ENCODE measurements at regions not wholly inside any gene's neighbourhood (a gene's known extent, or its start where the extent isn't known, plus 50 kb on each side); places are given as distances from the start of the nearest gene placed in this dataset.
A peak's percentile ranks its signal among the peaks of the same experiment; 100 is the strongest.

- DNase-seq (ENCODE audit: low spot score in 2 of 2), result no peak
- H3K4me1 Mint-ChIP-seq, result peaks cover 16% of the 10 kb centered on the region
- no peak overlapping the region for H3K4me3 Mint-ChIP-seq
- H3K27me3 Mint-ChIP-seq, result no peaks in the 10 kb centered on the region
- no peaks in the 10 kb centered on the region for H3K9me3 Mint-ChIP-seq
- no peak overlapping the region for H3K27ac Mint-ChIP-seq
- H3K36me3 Mint-ChIP-seq, result no peaks in the 10 kb centered on the region
- ATAC-seq (ENCODE audit: low read depth), result no peak
These were observed 80.6 kb upstream of the KLF6 start for GRCh38 chr10:3865565-3865964.

- ATAC-seq (ENCODE audit: low read depth), result no peak
- Mint-ChIP-seq H3K27me3 (no peaks in the 10 kb centered on the region), H3K9me3 (no peaks in the 10 kb centered on the region), H3K4me3 (no peak overlapping the region), H3K4me1 (peaks cover 8% of the 10 kb centered on the region), H3K36me3 (no peaks in the 10 kb centered on the region), H3K27ac (no peak overlapping the region)
- no peak for DNase-seq (ENCODE audit: low spot score in 2 of 2)
These were observed 76.8 kb upstream of the KLF6 start for GRCh38 chr10:3861795-3862194.

- Mint-ChIP-seq H3K27ac (no peak overlapping the region), H3K4me3 (no peak overlapping the region), H3K27me3 (no peaks in the 10 kb centered on the region), H3K4me1 (peaks cover 4% of the 10 kb centered on the region), H3K9me3 (no peaks in the 10 kb centered on the region), H3K36me3 (no peaks in the 10 kb centered on the region)
- no peak for DNase-seq (ENCODE audit: low spot score in 2 of 2)
- no peak for ATAC-seq (ENCODE audit: low read depth)
These were observed 73.2 kb upstream of the KLF6 start for GRCh38 chr10:3858051-3858845.

GRCh38 chr10:3857318-3857717 lies 72.3 kb upstream of the KLF6 start:
- H3K27me3 Mint-ChIP-seq, result no peaks in the 10 kb centered on the region
- H3K9me3 Mint-ChIP-seq, result no peaks in the 10 kb centered on the region
- DNase-seq (ENCODE audit: low spot score in 2 of 2) (no peak), ATAC-seq (ENCODE audit: low read depth) (no peak)
- no peak overlapping the region for H3K4me3 Mint-ChIP-seq
- H3K27ac Mint-ChIP-seq, result no peak overlapping the region
- H3K36me3 Mint-ChIP-seq, result no peaks in the 10 kb centered on the region
- peaks cover 6% of the 10 kb centered on the region for H3K4me1 Mint-ChIP-seq

GRCh38 chr10:3856593-3856992 lies 71.6 kb upstream of the KLF6 start:
- no peaks in the 10 kb centered on the region for H3K27me3 Mint-ChIP-seq
- no peaks in the 10 kb centered on the region for H3K36me3 Mint-ChIP-seq
- ATAC-seq (ENCODE audit: low read depth) (no peak), DNase-seq (ENCODE audit: low spot score in 2 of 2) (no peak)
- peak overlapping the region; percentile 26 for H3K27ac Mint-ChIP-seq
- no peak overlapping the region for H3K4me3 Mint-ChIP-seq
- no peaks in the 10 kb centered on the region for H3K9me3 Mint-ChIP-seq
- peaks cover 11% of the 10 kb centered on the region for H3K4me1 Mint-ChIP-seq

- H3K9me3 Mint-ChIP-seq, result no peaks in the 10 kb centered on the region
- DNase-seq (ENCODE audit: low spot score in 2 of 2), result no peak
- peaks cover 26% of the 10 kb centered on the region for H3K4me1 Mint-ChIP-seq
- no peaks in the 10 kb centered on the region for H3K36me3 Mint-ChIP-seq
- no peak overlapping the region for H3K4me3 Mint-ChIP-seq
- ATAC-seq (ENCODE audit: low read depth), result no peak
- no peak overlapping the region for H3K27ac Mint-ChIP-seq
- no peaks in the 10 kb centered on the region for H3K27me3 Mint-ChIP-seq
These were observed 68.7 kb upstream of the KLF6 start for GRCh38 chr10:3853547-3854303.

GRCh38 chr10:3853016-3853415 lies 68.0 kb upstream of the KLF6 start:
- no peaks in the 10 kb centered on the region for H3K27me3 Mint-ChIP-seq
- H3K36me3 Mint-ChIP-seq, result no peaks in the 10 kb centered on the region
- H3K4me3 Mint-ChIP-seq, result no peak overlapping the region
- H3K9me3 Mint-ChIP-seq, result no peaks in the 10 kb centered on the region
- DNase-seq (ENCODE audit: low spot score in 2 of 2) (no peak), ATAC-seq (ENCODE audit: low read depth) (no peak)
- H3K27ac Mint-ChIP-seq, result no peak overlapping the region
- H3K4me1 Mint-ChIP-seq, result peaks cover 26% of the 10 kb centered on the region

- H3K4me1 Mint-ChIP-seq, result peaks cover 26% of the 10 kb centered on the region
- H3K27me3 Mint-ChIP-seq, result no peaks in the 10 kb centered on the region
- ATAC-seq (ENCODE audit: low read depth) (peak; percentile 82), DNase-seq (ENCODE audit: low spot score in 2 of 2) (peak in 1 of 2 donors; percentile 42)
- H3K4me3 Mint-ChIP-seq, result no peak overlapping the region
- no peaks in the 10 kb centered on the region for H3K36me3 Mint-ChIP-seq
- H3K9me3 Mint-ChIP-seq, result no peaks in the 10 kb centered on the region
- H3K27ac Mint-ChIP-seq, result peak overlapping the region; percentile 94
These were observed 67.3 kb upstream of the KLF6 start for GRCh38 chr10:3852147-3852904.

- Mint-ChIP-seq H3K27ac (peak overlapping the region; percentile 94), H3K9me3 (no peaks in the 10 kb centered on the region), H3K4me1 (peaks cover 26% of the 10 kb centered on the region), H3K4me3 (peak overlapping the region; percentile 64), H3K27me3 (no peaks in the 10 kb centered on the region), H3K36me3 (no peaks in the 10 kb centered on the region)
- no peak for DNase-seq (ENCODE audit: low spot score in 2 of 2)
- peak; percentile 74 for ATAC-seq (ENCODE audit: low read depth)
These were observed 66.3 kb upstream of the KLF6 start for GRCh38 chr10:3850999-3851937.

GRCh38 chr10:3848775-3849635 lies 64.0 kb upstream of the KLF6 start:
- Mint-ChIP-seq H3K27ac (no peak overlapping the region), H3K4me3 (no peak overlapping the region), H3K4me1 (peaks cover 26% of the 10 kb centered on the region), H3K27me3 (no peaks in the 10 kb centered on the region), H3K36me3 (no peaks in the 10 kb centered on the region), H3K9me3 (no peaks in the 10 kb centered on the region)
- no peak for ATAC-seq (ENCODE audit: low read depth)
- no peak for DNase-seq (ENCODE audit: low spot score in 2 of 2)

GRCh38 chr10:3848005-3848774 lies 63.2 kb upstream of the KLF6 start:
- DNase-seq (ENCODE audit: low spot score in 2 of 2) (no peak), ATAC-seq (ENCODE audit: low read depth) (no peak)
- Mint-ChIP-seq H3K4me3 (no peak overlapping the region), H3K4me1 (peaks cover 24% of the 10 kb centered on the region), H3K27me3 (no peaks in the 10 kb centered on the region), H3K9me3 (peaks cover 2% of the 10 kb centered on the region), H3K36me3 (no peaks in the 10 kb centered on the region), H3K27ac (no peak overlapping the region)

GRCh38 chr10:3846736-3847135 lies 61.7 kb upstream of the KLF6 start:
- DNase-seq (ENCODE audit: low spot score in 2 of 2) (no peak), ATAC-seq (ENCODE audit: low read depth) (no peak)
- Mint-ChIP-seq H3K36me3 (no peaks in the 10 kb centered on the region), H3K27ac (no peak overlapping the region), H3K27me3 (no peaks in the 10 kb centered on the region), H3K4me3 (no peak overlapping the region), H3K9me3 (peaks cover 2% of the 10 kb centered on the region), H3K4me1 (peaks cover 17% of the 10 kb centered on the region)

All from memory B cell (primary cell).